ENCODE measurements at regions not wholly inside any gene's neighbourhood (a gene's known extent, or its start where the extent isn't known, plus 50 kb on each side); places are given as distances from the start of the nearest gene placed in this dataset.

DNA sequence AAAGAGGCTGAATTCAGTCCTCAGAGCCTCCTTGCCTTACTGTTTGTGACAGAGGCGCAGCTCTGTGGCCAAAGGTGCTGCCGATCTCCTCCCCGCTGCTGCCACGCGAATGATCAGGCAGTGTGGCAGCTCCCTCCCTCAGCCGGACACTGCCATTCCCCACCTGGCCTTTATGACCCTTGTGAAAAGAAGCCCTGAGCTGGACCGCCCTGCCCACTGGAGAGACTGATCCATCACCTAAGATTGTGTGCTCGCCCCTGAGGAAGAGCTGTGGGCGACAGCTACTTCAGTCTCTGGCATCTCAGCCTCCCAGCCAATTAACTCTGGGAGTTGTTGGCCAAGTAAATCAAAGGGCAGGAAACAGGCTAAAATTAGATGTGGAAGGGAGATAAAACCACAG lies 90.9 kb downstream of the CARTPT start:
- H2AK5ac ChIP-seq (ENCODE audit: low read depth, low read length), result no peak overlapping the region
- no peak for DNase-seq
- in situ Hi-C loops (cut with MboI; ENCODE audit: low sequenced_read_pairs), result no loop called here
- no peak overlapping the region for H3K4ac ChIP-seq (ENCODE audit: low read depth, low read length)
- H2AFZ ChIP-seq (replicated peaks; ENCODE audit: low read length, poor library complexity), result no peak overlapping the region
- H3K4me2 ChIP-seq (ENCODE audit: low read depth, low read length), result no peak overlapping the region
- no TSS peak for BruUV-seq (replicated peaks)
- no peak overlapping the region for H2BK120ac ChIP-seq (ENCODE audit: low read depth, low read length)
- no peak overlapping the region for H3K27ac ChIP-seq (ENCODE audit: insufficient read depth, low read length)
- H3K36me3 ChIP-seq (ENCODE audit: control insufficient read depth, insufficient read depth, low read length), result no peaks in the 10 kb centered on the region
- no peak overlapping the region for H3K14ac ChIP-seq (replicated peaks; ENCODE audit: low read depth, low read length)
- H2BK20ac ChIP-seq (ENCODE audit: low read depth, low read length), result no peak overlapping the region
- H3K27me3 ChIP-seq (ENCODE audit: control insufficient read depth, insufficient read depth, low read length), result peaks cover 17% of the 10 kb centered on the region
- TF ChIP-seq, protein P1, sequence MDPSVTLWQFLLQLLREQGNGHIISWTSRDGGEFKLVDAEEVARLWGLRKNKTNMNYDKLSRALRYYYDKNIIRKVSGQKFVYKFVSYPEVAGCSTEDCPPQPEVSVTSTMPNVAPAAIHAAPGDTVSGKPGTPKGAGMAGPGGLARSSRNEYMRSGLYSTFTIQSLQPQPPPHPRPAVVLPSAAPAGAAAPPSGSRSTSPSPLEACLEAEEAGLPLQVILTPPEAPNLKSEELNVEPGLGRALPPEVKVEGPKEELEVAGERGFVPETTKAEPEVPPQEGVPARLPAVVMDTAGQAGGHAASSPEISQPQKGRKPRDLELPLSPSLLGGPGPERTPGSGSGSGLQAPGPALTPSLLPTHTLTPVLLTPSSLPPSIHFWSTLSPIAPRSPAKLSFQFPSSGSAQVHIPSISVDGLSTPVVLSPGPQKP (IDR thresholded peaks at IDR 0.05; ENCODE audit: borderline replicate concordance, low read depth, low read length), result no peak
- TF ChIP-seq MAFK (IDR thresholded peaks at IDR 0.05; ENCODE audit: low read depth, low read length) (no peak), FOS (IDR thresholded peaks at IDR 0.05; ENCODE audit: low read depth, low read length) (no peak), BHLHE40 (IDR thresholded peaks at IDR 0.05; ENCODE audit: low read depth, low read length) (no peak)
- H4K8ac ChIP-seq (ENCODE audit: low read depth in 2 of 2, low read length in 2 of 2), result no peak overlapping the region
- H3K79me1 ChIP-seq (ENCODE audit: low read depth in 1 of 2, low read length in 2 of 2), result no peaks in the 10 kb centered on the region
- POLR2A ChIA-PET (ENCODE audit: unreplicated experiment), result no interaction called here
- H3K9me3 ChIP-seq (ENCODE audit: control insufficient read depth, insufficient read depth, low read length), result no peaks in the 10 kb centered on the region
- H3K9ac ChIP-seq (ENCODE audit: low read depth, low read length), result no peak overlapping the region
- no peak overlapping the region for H2AK9ac ChIP-seq (replicated peaks; ENCODE audit: low read depth, low read length, poor library complexity)
- H3K4me1 ChIP-seq (ENCODE audit: control insufficient read depth, insufficient read depth, low read length), result no peaks in the 10 kb centered on the region
- H3K9me1 ChIP-seq (ENCODE audit: insufficient read depth, low read length), result no peaks in the 10 kb centered on the region
- H4K5ac ChIP-seq (ENCODE audit: low read depth, low read length), result no peak overlapping the region
- no peak overlapping the region for H4K91ac ChIP-seq (ENCODE audit: insufficient read depth, low read depth, low read length)
- H2BK5ac ChIP-seq (ENCODE audit: low read depth, low read length, poor library complexity, severe bottlenecking), result no peak overlapping the region
- H3K23ac ChIP-seq (ENCODE audit: low read depth, low read length), result no peak overlapping the region
- no peak overlapping the region for H3K4me3 ChIP-seq (ENCODE audit: insufficient read depth, low read depth, low read length)
- CTCF ChIA-PET, result interaction anchor here (0.9 kb wide), 1 partner anchor 18 kb away, joined by 3 read pairs; no protein-coding TSS in a partner anchor
- intact Hi-C loops (cut with micrococcal nuclease), result no loop called here
- H2BK15ac ChIP-seq (ENCODE audit: low read depth, low read length), result no peak overlapping the region
- no peak overlapping the region for H3K18ac ChIP-seq (ENCODE audit: low read depth, low read length)
- 67% methylated on average over 1 of the region's 9 CpGs; no CpG with 5 or more reads in 1 of the 2 experiments for WGBS, 2 experiments (ENCODE audit: extremely low coverage in 2 of 2, insufficient read length in 1 of 2)
- dilution Hi-C loops (cut with HindIII; ENCODE audit: low sequenced_read_pairs, unreplicated experiment), result no loop called here
- no peaks in the 10 kb centered on the region for H4K20me1 ChIP-seq (ENCODE audit: insufficient read depth, low read length)
- no peak overlapping the region for H3K56ac ChIP-seq (ENCODE audit: extremely low read depth, insufficient read depth, low read length)
- no peak for ATAC-seq (ENCODE audit: low read depth)

Measured in IMR-90 (cell line).